Dedifferentiated amniotic fluid mesenchymal stem cell (primary cell): ENCODE measurements at regions not wholly inside any gene's neighbourhood (a gene's known extent, or its start where the extent isn't known, plus 50 kb on each side); places are given as distances from the start of the nearest gene placed in this dataset.

Experiments
- DNase-seq: peaks from one replicate; pipeline ENCODE4 v3.0.0-alpha.2; 2016; ENCODE audit errors: extremely low spot score

- no peak for DNase-seq
These were observed 124.9 kb upstream of the MED13L start for GRCh38 chr12:116402163-116402939.

GRCh38 chr12:116403546-116403945 lies 126.1 kb upstream of the MED13L start:
- no peak for DNase-seq

- DNase-seq = no peak
These were observed 126.8 kb upstream of the MED13L start for GRCh38 chr12:116404247-116404646.

- no peak for DNase-seq
These were observed 127.6 kb upstream of the MED13L start for GRCh38 chr12:116404913-116405611.

- peak; percentile 65 for DNase-seq
These were observed 129.0 kb upstream of the MED13L start for GRCh38 chr12:116406529-116406928.

GRCh38 chr12:116408489-116409250 lies 131.2 kb upstream of the MED13L start:
- DNase-seq = no peak

- no peak for DNase-seq
These were observed 134.5 kb upstream of the MED13L start for GRCh38 chr12:116411977-116412376.

- DNase-seq = no peak
These were observed 137.4 kb upstream of the MED13L start for GRCh38 chr12:116414891-116415290.

GRCh38 chr12:116415408-116416108 lies 138.1 kb upstream of the MED13L start:
- DNase-seq = no peak

- no peak for DNase-seq
These were observed 138.7 kb upstream of the MED13L start for GRCh38 chr12:116416166-116416565.

GRCh38 chr12:116418551-116418950 lies 140.6 kb upstream of the MAP1LC3B2 start:
- no peak for DNase-seq

GRCh38 chr12:116420227-116420880 lies 138.8 kb upstream of the MAP1LC3B2 start:
- no peak for DNase-seq

- no peak for DNase-seq
These were observed 137.2 kb upstream of the MAP1LC3B2 start for GRCh38 chr12:116421785-116422538.

GRCh38 chr12:116423094-116423493 lies 136.1 kb upstream of the MAP1LC3B2 start:
- peak; percentile 87 for DNase-seq

- no peak for DNase-seq
These were observed 133.7 kb upstream of the MAP1LC3B2 start for GRCh38 chr12:116425256-116426193.

- peak; percentile 96 for DNase-seq
These were observed 132.6 kb upstream of the MAP1LC3B2 start for GRCh38 chr12:116426391-116427136.

- DNase-seq = no peak
These were observed 131.8 kb upstream of the MAP1LC3B2 start for GRCh38 chr12:116427200-116427930.

GRCh38 chr12:116429826-116430360 lies 129.3 kb upstream of the MAP1LC3B2 start:
- no peak for DNase-seq
